ENCODE measurements at regions not wholly inside any gene's neighbourhood (a gene's known extent, or its start where the extent isn't known, plus 50 kb on each side); places are given as distances from the start of the nearest gene placed in this dataset.

GRCh38 chr3:174791161-174791560, 68.0 kb upstream of the NAALADL2 start:
- DNase-seq, result no peak

GRCh38 chr3:174792864-174793263, 66.3 kb upstream of the NAALADL2 start:
- no peak for DNase-seq

Measured in stimulated activated CD4-positive, alpha-beta T cell treated with anti-CD3 and anti-CD28 coated beads, Interleukin-4, amount 100 ng/mL, for 24 hours (primary cell).